ENCODE measurements at regions not wholly inside any gene's neighbourhood (a gene's known extent, or its start where the extent isn't known, plus 50 kb on each side); places are given as distances from the start of the nearest gene placed in this dataset.
"Not testable (repeated sequence)": the region's sequence is repeated elsewhere in the genome, so short reads cannot be mapped to it uniquely, and the experiment has no call there.

DNA sequence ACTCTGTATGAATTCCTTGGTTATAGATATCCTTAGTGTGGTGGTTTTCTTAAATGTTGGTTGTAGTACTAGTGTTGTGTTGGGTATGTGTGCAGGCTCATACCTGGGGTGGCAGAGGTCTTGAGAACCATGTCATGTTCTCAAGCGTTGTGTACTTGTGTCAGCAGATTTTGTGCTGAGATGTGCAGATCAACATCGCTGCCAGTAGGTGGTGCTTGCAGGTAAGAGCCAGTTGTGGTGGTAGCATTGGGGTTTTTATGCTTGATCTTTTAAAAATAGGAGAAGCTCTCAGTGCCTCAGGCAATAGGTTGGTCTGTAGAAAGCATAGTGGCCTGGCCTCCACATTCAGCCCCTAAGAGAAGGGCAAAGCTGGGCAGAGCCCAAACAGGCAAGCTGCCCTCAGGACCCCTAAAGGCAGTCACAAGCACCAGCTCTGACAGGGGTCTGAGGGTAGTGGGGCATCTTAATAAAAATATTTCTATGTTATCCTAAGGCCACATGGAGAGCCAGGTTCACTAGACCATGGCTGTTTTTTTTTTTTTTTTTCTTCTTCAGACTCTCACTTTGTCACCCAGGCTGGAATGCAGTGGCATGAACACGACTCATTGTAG, 164.0 kb downstream of the IL20RB start:
- DNase-seq: no peak

DNA sequence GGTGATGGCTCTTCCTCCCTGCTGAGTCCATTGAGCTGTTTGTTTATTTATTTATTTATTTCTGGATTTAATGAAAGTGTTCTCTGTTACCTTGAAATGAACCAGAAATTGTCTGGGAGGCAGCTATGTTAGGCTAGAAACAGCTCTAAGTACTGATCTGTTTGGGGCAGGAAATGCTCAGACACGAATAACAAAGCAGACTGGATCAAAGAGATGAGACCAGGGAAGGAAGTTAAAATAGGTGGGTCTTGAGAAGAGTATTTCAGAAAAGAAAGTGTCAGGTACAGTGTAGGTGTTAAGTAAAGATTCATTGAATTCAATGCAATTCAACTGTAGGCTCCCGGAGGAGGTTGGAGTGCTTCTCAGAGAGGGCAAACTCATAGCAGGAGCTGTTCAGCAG, 173.3 kb downstream of the IL20RB start:
- DNase-seq: no peak

DNA sequence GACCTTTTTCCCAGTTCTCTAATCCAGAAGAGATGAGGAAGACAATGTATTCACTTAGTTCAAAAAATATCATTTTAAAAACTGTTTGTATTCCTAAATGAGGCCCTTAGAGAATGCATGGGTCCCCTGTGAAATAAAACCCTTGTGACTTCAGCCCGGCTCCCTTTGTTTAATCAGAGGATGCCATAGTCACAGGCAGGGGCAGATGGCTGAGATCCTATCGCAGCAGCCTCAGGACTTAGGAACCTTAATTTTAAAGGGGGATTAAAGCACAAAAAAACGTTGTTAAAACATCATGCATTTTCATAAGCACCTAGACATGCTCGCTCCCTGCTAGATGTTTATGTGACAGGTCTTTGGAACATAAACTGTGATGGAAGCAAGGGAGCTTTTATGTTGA, 176.6 kb downstream of the IL20RB start:
- DNase-seq: no peak

DNA sequence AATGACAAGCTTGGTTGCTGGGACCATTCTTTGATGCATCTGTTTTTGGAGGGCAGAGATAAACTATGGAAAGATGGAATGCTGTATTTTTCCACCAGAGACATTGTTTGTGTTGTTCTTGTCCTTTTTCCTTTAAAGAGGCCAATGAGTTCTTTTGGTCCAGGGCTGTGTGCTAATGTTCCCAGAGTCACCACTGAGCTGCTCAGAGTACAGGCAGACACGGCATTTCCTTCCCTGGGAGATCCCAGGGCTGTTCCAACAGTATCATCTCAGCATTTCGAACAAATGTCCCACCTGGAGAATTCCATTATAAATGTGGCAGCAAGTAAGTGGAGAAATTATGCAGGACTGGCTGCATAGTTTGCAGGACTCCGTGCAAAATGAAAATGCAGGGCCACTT, 190.6 kb downstream of the IL20RB start:
- DNase-seq: no peak

DNA sequence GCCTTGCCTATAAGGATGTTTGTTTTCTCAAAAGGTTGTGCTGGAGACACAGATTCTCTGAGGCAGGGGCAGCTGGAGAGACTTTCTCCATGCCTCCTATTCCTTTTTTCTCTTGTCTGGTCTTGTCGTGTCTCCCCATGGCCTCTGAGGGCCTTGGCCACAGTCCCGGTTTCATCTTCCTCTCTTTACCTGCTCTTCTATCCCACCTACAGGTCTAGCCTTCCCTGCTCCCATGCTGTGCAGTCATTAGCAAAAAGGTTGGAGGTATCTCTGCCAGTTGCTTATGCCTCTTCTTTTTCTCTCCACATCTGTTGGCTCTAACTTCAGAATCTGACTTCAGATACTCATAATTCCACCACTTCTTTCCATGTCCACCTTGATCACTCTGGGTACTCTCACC, 191.1 kb downstream of the IL20RB start:
- DNase-seq: no peak

DNA sequence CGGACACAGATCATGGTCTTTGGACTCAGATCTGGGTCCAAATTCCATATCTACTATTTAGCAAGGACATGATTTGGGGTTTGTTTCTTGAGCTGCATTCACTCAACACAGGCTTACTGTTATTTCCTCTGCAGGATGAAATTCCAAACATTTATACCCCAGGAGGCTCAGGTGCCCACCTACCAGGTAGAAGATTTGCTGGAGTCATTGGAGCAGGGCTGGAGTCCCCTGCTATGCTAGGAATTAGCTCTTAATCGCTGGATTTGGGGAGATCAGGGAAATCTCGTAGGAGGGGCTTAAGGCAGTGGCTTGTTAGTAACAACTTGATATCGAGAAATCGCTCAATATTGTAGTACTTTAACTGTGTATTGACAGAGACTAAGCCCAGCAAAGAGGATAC, 193.0 kb downstream of the IL20RB start:
- no peak for DNase-seq

DNA sequence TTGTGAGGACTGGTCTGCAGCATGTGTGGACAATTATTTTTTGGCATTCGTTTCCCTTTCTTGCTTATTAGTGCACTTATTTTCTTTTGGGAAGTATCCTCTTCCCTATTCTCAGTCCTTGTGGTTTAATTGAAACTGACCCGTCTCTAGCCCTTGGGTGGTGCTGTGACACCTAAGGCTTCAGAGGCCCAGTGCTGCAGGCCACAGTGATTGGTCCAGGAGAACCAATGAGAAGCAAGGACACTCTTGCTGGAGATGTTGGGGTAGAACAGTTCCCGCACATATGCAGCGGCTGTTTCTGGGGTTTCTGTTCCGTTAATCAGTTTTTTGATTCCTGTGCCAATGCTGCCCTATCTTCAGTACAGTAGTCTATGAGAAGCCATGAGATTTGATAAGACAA, 195.3 kb downstream of the IL20RB start:
- DNase-seq: not testable (repeated sequence)

DNA sequence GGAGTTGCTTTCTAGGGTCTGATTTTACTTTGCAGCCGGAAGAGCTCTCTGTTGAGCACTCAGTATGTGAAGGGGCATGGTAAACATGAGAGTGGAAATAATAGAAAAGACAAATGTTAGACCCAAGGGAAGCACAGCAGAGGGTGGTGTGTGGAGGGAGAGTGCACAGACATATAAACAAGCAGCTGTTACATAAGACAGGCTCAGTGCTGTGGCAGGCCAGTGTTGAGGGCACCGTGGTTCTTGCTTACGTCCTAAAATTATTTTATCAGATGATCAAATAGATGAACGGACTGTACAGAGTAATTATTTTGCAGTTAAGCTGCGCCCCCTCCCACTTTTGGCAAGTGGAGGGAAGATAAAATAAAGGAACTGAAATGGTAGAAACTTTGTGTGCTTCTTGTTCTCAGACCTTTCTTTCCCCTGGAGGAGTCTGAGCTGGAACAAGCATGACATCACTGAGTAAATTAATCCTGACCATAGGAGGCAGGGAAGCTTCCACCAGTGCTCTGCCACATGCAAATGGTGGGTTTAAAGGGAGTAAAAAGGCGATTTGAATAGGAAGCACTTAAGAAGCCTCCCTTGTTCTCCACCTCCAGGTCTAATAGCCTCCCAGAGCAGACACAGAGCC, 205.6 kb downstream of the IL20RB start:
- DNase-seq: no peak

DNA sequence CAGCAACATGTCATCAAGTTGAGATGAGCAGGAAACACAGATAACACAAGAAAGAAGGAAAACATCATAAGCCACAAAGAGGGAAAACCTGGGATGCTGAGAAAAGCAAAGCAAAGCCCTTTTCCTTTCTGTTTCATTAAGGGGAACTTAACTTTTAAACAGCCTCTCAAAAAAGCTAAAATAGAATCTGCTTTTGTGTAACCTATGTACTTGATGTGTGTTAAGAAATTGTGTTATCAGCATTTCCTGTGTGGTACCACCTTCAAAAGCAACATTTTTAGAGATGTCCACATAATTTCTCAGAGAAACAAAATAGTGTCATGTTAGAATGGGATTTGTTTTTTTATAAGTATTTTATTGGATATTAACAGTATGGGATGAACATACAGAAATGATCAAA, 206.2 kb downstream of the IL20RB start:
- DNase-seq: no peak

DNA sequence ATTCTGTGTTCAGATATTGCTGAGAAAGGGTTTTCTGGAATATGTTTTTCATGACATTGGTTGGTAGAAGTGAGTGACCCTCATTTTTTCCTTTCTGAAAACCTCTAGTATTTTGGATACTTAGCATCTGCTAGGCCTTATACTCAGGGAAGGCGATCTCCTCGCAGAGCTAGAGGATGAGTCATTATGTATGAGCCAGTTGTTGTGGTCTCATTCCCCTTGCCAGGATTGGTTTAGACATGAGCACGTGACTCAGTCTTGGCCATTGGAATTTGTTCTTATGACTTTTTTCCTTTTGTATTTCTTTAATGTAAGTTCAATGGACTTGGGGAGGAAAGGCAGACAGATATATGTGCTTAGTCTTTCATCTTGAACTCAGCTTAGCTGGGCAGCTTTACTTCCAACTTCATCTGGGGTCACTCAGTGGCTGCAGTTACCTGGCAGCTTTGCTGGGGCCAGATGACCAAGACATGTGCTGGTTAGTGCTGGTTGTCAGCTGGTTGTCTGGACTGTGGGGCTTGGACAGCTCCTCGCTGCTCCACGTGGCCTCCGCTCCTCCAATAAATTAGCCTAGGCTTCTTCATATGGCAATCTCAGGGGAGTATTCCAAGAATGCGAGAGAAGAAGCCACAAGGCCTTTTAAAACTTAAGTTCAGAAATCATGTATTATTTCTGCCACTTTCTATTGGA, 207.5 kb downstream of the IL20RB start:
- no peak for DNase-seq

DNA sequence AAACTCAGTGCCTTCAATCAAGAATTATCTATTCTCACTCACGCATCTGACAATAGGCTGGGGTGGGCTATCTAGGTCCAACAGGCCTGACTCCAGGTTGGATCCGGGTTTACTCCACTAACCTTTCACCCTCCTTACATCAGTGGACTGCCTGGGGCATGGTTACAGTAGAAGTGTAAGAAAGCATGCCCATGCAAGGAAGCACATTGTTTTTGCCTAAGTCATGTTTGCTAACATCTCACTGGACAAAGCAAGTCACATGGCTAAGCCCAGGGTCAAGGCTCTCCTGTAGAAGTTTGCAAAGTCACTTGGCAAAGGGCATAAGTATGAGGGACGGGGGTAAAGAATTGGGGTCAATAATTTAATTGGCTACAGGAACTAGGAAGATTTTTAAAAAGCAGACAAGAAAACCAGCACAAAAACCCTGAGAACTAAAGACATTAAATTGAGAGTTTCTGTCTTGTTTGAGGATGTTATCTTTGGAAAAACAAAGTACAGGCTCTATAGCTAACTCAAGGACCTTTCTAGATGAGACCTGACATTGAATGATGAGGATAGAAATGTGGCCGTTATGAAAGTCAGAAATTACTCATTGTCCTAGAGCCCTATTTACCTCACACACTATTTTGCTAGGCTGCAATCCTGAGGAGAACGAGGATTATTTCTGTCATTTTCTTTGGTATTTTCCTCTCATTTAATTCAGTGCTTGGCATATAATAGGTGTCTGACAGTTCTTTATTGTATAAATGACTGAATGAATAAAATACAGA, 214.2 kb downstream of the IL20RB start:
- DNase-seq: no peak

DNA sequence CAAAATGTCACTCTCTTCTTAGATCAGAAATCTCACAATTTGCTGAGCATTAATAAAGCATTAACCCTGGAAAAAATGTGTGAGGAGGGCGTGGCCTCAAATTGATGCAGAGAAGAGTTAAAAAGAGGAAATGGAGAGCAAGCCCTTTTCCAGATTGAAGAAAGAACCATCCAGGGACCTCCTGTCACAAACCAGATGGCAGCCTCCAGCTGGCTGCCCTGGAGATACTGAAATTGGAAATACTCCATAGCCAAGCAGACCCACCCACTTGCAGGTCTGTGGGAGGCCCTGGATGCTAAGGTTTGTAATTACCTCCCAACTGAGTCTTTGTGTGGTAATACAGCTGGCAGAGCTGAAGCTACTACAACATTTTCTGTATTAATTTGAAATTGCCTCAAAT, 214.9 kb downstream of the IL20RB start:
- DNase-seq: no peak

DNA sequence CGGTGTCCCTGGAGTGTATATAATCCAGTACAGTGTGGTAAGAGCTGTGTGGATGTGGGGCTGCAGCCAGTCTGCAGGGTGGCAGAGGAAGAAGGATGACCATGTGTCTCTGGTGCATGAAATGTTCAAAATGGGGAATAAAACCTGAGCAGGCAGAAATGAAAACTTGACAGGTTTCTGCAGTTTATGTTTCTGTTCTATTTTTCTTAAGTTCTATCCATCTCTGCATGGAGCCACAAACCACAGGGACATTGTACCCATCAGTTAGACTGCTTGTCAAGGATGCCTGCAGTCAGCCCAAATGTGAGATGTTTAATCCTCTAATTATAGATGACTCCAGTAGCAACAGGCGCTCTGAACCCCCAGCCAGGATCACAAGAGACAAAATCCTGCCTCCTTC, 216.7 kb downstream of the IL20RB start:
- no peak for DNase-seq

DNA sequence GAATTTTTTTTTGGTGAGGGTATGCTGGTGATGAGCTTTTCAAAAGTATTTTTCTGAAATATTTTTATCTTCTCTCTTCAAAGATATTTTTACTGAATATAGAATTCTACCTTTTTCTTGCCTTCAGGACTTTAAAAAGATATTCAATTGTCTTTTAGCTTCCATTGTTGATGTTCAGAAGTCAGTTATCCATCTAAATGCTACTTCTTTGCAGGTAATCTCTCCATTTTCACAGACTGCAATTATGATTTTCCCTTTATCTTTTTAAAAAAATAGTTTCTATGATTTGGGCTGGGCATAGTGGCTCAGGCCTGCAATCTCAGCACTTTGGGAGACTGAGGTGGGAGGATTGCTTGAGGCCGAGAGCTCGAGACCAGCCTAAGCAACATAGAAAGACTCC, 222.4 kb downstream of the IL20RB start:
- no peak for DNase-seq

DNA sequence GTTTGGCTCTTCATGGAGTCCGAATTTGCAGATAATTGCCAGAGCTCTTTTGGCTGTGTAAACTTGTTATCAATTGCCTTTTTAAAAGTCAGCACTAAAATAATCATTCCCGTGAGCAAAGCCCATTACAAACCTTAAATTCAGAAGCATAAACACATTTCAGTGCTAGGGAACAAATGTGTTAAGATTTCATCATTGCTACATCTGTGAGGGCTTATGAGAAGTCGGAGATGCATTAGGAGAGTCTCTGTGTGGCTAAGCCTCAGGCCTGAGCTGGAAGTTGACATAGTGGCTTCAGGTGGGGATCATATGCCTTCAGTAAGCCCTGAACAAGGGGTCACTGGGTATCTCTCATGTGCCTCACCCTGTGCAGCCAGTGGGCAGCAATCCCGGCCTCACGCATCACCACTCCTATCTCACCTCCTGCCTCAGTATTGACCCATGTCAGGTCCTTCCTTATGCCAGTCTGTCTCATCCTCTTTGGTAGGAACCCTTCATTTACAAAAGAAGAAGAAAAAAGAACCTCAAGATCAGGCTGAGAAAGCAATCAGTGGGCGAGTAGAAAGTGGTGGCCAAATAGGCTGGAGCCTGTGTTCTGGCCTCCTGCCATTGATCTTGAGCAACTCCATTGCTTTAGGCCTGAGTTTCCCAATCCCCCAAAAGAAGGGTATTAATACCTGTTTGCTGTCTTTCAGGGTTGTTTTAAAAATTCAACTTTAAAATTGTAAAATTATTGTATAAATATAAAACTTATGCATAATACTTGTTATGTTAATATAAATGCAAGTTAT, 233.5 kb downstream of the IL20RB start:
- DNase-seq: no peak

DNA sequence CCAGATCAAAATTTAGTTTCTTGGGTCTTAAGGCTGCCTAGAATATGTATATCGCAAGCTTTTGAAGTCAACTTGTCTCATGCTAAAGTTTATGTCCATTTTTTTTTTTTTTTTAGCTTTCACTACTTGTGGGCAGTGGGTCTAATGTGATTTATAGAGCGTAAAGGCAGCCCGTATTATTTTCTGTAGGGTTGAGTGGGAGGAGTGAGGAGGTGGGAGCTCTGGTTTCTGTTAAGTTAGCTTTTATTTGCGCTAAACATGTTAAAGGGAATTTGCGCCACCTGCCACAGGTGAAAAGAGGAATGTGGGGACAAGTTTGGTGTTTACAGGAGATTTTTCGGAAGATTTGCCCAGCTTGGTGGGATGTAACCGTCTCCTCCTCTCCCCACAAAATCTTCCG, 234.2 kb downstream of the IL20RB start:
- DNase-seq: no peak

DNA sequence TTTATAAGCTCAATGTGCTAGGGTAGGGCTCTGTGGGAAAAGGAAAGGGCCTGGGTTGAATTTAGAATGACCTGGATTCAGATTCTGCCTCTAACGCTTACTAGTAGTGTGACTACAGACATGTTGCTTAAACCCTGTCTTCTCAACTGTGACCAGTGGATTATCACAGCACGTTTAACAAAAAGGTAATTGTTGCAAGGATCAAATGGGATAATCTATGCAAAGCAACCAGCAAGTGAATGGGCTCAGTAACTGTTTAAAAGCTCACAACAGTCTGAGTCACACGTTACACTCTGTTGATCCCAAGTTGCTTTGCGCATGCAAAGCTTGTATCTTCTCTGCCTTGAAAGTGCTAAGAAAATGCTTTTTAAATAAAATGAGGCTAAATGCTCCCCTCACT, 236.5 kb downstream of the IL20RB start:
- DNase-seq: no peak

DNA sequence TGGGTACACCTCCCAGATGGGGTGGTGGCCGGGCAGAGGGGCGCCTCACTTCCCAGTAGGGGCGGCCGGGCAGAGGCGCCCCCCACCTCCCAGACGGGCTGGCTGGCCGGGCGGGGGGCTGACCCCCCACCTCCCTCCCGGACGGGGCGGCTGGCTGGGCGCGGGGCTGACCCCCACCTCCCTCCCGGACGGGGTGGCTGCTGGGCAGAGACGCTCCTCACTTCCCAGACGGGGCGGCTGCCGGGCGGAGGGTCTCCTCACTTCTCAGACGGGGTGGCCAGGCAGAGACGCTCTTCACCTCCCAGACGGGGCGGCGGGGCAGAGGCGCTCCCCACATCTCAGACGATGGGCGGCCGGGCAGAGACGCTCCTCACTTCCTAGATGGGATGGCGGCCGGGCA, 240.6 kb downstream of the IL20RB start:
- not testable (repeated sequence) for DNase-seq

DNA sequence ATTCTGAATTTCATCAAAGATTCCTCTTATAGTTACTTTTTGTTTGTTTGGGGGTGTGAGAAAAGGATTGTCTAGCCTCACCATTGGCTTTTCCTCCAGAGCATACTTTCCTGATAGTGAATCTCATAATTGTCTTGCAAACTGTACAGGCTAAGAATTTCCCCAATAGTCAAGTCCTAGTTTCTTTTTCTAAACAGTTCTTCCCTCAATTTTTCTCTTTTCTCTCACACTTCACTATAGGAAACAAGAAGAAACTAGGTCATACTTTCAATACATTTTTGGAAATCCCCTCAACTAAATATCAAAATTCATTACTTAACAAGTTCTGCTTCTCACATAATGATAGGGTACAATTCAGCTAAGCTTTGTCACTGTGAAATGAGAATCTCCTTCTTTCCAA, 241.9 kb downstream of the IL20RB start:
- DNase-seq: no peak

DNA sequence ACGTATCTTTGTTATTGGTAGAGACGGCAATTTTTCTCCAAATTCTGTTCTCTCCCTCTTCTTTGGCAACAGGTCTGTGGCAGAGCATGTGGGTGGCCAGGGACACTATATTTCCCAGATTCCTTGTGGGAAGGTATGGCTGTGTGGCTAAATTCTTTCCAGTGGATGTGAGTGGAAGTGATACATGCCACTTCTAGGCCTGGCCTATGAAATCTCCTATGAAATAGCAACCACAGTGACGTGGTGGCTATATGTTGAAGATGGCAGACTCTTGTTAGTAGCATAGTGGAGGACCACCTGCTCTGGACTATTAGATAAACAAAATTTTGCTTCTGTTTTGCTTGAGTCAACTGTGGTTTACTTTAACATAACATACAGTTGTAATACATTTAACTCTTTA, 243.3 kb downstream of the IL20RB start:
- no peak for DNase-seq

DNA sequence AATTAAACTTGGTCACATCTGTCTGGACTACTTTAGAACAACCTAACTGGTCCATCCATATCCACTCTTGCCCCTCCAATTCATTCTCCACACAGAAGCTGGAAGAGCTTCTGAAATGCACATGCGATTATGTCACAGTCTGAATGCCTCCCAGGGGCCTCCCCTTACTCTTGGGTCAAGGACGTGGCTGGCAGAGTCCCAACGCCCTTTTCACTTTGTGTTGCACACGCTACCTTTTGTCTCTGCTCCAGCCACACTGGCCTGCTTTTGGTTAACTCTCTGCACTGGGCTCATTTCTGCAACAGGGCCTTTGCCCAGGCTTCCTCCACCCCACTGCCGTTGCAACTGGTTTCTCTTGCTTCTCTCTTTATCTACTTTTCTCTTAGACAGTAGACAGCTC, 245.2 kb downstream of the IL20RB start:
- no peak for DNase-seq

DNA sequence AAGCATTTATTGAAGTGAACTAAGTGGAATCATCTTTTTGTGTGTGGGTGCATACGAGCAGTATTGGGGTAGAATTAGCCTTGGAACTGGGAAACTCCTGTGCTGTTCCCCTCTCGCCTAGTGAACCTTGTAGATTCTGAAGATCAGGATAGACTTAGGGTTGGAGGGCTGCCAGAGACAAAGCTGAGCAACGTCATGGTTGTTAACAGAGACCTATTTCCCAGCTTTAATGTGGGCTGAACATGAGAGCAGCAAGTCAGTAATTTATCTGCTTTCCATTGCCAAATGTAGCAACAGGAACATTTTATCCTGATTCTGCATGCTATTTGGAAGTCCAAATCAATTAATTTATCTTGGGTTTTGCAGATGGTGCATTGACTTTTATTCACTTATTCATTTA, 246.6 kb downstream of the IL20RB start:
- DNase-seq: no peak

All from left hindlimb (tissue), 1 donor.